ENCODE measurements at regions not wholly inside any gene's neighbourhood (a gene's known extent, or its start where the extent isn't known, plus 50 kb on each side); places are given as distances from the start of the nearest gene placed in this dataset.

DNA sequence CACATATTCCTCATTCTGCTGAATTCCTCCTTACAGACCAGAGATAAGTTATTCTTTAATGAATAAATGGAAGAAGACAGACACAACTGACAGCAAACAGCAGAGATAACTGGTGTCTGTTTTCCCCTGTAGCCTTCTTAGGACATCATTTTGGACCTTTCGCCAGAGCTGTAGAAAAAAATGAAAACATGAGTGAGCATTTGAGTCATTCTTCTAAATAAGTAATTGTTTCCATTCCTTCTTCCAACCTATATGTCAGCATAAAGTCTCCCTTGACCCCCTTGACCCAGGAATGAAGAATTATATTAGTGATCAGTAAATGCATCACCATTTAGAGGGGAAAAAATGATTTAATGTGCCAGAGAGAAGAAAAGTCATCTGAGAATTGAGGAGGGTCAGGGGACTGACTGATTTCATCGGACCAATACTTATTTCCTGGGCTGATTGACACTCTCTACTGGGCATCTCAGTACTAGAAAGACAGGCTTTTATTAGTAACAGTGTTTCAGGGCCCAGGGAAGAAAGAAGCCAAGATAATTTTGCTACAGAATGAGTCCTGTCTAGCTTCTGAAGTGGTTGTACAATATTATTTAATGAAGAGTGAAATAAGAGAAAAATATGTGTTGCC lies 597.0 kb downstream of the PSAT1 start:
- no peak overlapping the region for H2AFZ ChIP-seq (ENCODE audit: low read length)
- H3K79me2 ChIP-seq (ENCODE audit: low read length), result no peaks in the 10 kb centered on the region
- H3K9me2 ChIP-seq (replicated peaks; ENCODE audit: insufficient read depth, low read length), result no peaks in the 10 kb centered on the region
- H3K27ac ChIP-seq (ENCODE audit: low read length), result no peak overlapping the region
- H4K20me1 ChIP-seq (ENCODE audit: insufficient read depth, low read length), result no peaks in the 10 kb centered on the region
- no peak for DNase-seq
- H3K27me3 ChIP-seq (replicated peaks; ENCODE audit: insufficient read depth, low read length), result no peaks in the 10 kb centered on the region
- H3K9me3 ChIP-seq (replicated peaks; ENCODE audit: insufficient read depth, low read length), result no peaks in the 10 kb centered on the region
- H3K9ac ChIP-seq (ENCODE audit: low read length), result no peak overlapping the region
- TF ChIP-seq EZH2 (optimal IDR thresholded peaks at IDR 0.05; ENCODE audit: low read depth, low read length), result no peak
- TF ChIP-seq, protein P1, sequence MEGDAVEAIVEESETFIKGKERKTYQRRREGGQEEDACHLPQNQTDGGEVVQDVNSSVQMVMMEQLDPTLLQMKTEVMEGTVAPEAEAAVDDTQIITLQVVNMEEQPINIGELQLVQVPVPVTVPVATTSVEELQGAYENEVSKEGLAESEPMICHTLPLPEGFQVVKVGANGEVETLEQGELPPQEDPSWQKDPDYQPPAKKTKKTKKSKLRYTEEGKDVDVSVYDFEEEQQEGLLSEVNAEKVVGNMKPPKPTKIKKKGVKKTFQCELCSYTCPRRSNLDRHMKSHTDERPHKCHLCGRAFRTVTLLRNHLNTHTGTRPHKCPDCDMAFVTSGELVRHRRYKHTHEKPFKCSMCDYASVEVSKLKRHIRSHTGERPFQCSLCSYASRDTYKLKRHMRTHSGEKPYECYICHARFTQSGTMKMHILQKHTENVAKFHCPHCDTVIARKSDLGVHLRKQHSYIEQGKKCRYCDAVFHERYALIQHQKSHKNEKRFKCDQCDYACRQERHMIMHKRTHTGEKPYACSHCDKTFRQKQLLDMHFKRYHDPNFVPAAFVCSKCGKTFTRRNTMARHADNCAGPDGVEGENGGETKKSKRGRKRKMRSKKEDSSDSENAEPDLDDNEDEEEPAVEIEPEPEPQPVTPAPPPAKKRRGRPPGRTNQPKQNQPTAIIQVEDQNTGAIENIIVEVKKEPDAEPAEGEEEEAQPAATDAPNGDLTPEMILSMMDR (IDR thresholded peaks at IDR 0.05; ENCODE audit: low read length), result no peak
- TF ChIP-seq EZH2phosphoT487 (IDR thresholded peaks at IDR 0.05; ENCODE audit: low read length), result no peak
- H3K4me1 ChIP-seq (ENCODE audit: low read length), result no peaks in the 10 kb centered on the region
- H3K4me2 ChIP-seq (ENCODE audit: low read depth, low read length), result no peak overlapping the region
- H3K4me3 ChIP-seq (ENCODE audit: low read length), result no peak overlapping the region
- H3F3A ChIP-seq (ENCODE audit: insufficient read depth, low read length), result no peaks in the 10 kb centered on the region
- no peaks in the 10 kb centered on the region for H3K36me3 ChIP-seq (replicated peaks; ENCODE audit: insufficient read depth, low read length)

DNA sequence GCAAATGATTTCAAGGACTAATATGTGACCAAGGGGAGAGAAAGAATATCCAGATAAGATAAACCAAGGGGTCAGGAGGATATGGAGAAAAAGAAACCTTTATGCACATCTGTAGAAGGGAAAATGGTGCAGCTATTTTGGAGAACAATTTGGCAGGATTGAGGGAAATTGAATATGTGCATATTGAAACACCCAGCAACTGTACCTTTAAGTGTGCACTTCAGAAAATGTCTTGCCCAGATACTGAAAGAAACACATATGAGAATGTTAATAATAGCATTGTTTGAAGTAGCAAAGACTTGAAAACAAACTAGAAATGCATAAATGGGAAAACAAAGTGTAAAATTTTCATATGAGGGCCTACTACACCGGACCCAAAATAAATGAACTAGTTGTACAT lies 599.6 kb downstream of the PSAT1 start:
- H4K20me1 ChIP-seq (ENCODE audit: insufficient read depth, low read length), result no peaks in the 10 kb centered on the region
- no peaks in the 10 kb centered on the region for H3K9me2 ChIP-seq (replicated peaks; ENCODE audit: insufficient read depth, low read length)
- H3K4me3 ChIP-seq (ENCODE audit: low read length), result no peak overlapping the region
- TF ChIP-seq, protein P1 (IDR thresholded peaks at IDR 0.05; ENCODE audit: low read length), result no peak
- TF ChIP-seq EZH2phosphoT487 (IDR thresholded peaks at IDR 0.05; ENCODE audit: low read length), result no peak
- no peaks in the 10 kb centered on the region for H3K27me3 ChIP-seq (replicated peaks; ENCODE audit: insufficient read depth, low read length)
- H3K9me3 ChIP-seq (replicated peaks; ENCODE audit: insufficient read depth, low read length), result no peaks in the 10 kb centered on the region
- no peaks in the 10 kb centered on the region for H3K36me3 ChIP-seq (replicated peaks; ENCODE audit: insufficient read depth, low read length)
- H3K27ac ChIP-seq (ENCODE audit: low read length), result no peak overlapping the region
- no peaks in the 10 kb centered on the region for H3K4me1 ChIP-seq (ENCODE audit: low read length)
- H3K9ac ChIP-seq (ENCODE audit: low read length), result no peak overlapping the region
- H2AFZ ChIP-seq (ENCODE audit: low read length), result no peak overlapping the region
- H3F3A ChIP-seq (ENCODE audit: insufficient read depth, low read length), result no peaks in the 10 kb centered on the region
- DNase-seq, result no peak
- H3K79me2 ChIP-seq (ENCODE audit: low read length), result no peaks in the 10 kb centered on the region
- H3K4me2 ChIP-seq (ENCODE audit: low read depth, low read length), result no peak overlapping the region

DNA sequence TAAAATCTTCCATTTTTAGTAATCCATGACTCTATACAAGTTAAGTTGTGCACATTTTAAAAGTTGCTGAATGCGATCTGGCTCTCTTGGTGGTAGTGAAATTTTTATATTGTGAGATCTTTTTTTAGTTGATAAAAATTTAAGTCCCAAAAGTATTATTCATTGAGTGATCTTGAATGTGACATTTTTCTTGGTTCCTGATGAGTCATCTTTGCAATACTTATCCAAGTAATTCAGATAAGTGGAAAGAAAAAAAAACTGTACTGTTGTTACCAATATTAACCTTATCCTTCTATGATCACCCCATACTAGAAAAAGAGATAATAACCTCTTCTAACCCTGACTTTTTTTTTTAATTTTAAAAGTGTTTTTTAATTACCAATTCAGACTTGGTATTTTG lies 601.3 kb downstream of the PSAT1 start:
- no peaks in the 10 kb centered on the region for H3K27me3 ChIP-seq (replicated peaks; ENCODE audit: insufficient read depth, low read length)
- no peaks in the 10 kb centered on the region for H3F3A ChIP-seq (ENCODE audit: insufficient read depth, low read length)
- no peak overlapping the region for H3K4me3 ChIP-seq (ENCODE audit: low read length)
- no peak overlapping the region for H3K9ac ChIP-seq (ENCODE audit: low read length)
- H3K79me2 ChIP-seq (ENCODE audit: low read length), result no peaks in the 10 kb centered on the region
- no peak overlapping the region for H3K27ac ChIP-seq (ENCODE audit: low read length)
- no peaks in the 10 kb centered on the region for H3K9me3 ChIP-seq (replicated peaks; ENCODE audit: insufficient read depth, low read length)
- H4K20me1 ChIP-seq (ENCODE audit: insufficient read depth, low read length), result no peaks in the 10 kb centered on the region
- H3K4me1 ChIP-seq (ENCODE audit: low read length), result no peaks in the 10 kb centered on the region
- no peak overlapping the region for H3K4me2 ChIP-seq (ENCODE audit: low read depth, low read length)
- H2AFZ ChIP-seq (ENCODE audit: low read length), result no peak overlapping the region
- no peaks in the 10 kb centered on the region for H3K36me3 ChIP-seq (replicated peaks; ENCODE audit: insufficient read depth, low read length)
- DNase-seq, result no peak
- H3K9me2 ChIP-seq (replicated peaks; ENCODE audit: insufficient read depth, low read length), result no peaks in the 10 kb centered on the region
- TF ChIP-seq, protein P1 (IDR thresholded peaks at IDR 0.05; ENCODE audit: low read length), result no peak
- no peak for TF ChIP-seq EZH2phosphoT487 (IDR thresholded peaks at IDR 0.05; ENCODE audit: low read length)
- TF ChIP-seq EZH2 (optimal IDR thresholded peaks at IDR 0.05; ENCODE audit: low read depth, low read length), result no peak
